NCI-H2081 treated with DMSO at 0.1 percent for 48 hours (cell line): ENCODE measurements at regions not wholly inside any gene's neighbourhood (a gene's known extent, or its start where the extent isn't known, plus 50 kb on each side); places are given as distances from the start of the nearest gene placed in this dataset.
A peak's percentile ranks its signal among the peaks of the same experiment; 100 is the strongest.

Experiments used
- DNase-seq: peaks from one replicate; lab custom pipeline; 2025; lab: John Stamatoyannopoulos, UW

- no peak for DNase-seq
These were observed 115.4 kb downstream of the SALL1 start for GRCh38 chr16:51035711-51036110.

GRCh38 chr16:51035110-51035498, 116.0 kb downstream of the SALL1 start:
- no peak for DNase-seq

GRCh38 chr16:51034481-51035109, 116.5 kb downstream of the SALL1 start:
- DNase-seq, result peak; percentile 43

GRCh38 chr16:51031598-51031997, 119.5 kb downstream of the SALL1 start:
- no peak for DNase-seq

- DNase-seq, result no peak
These were observed 120.6 kb downstream of the SALL1 start for GRCh38 chr16:51030516-51030915.

- DNase-seq, result no peak
These were observed 125.3 kb downstream of the SALL1 start for GRCh38 chr16:51025588-51026290.

GRCh38 chr16:51024703-51025102, 126.4 kb downstream of the SALL1 start:
- no peak for DNase-seq

GRCh38 chr16:51022955-51023354, 128.1 kb downstream of the SALL1 start:
- DNase-seq, result no peak

- DNase-seq, result no peak
These were observed 131.5 kb downstream of the SALL1 start for GRCh38 chr16:51019617-51020016.

- no peak for DNase-seq
These were observed 133.1 kb downstream of the SALL1 start for GRCh38 chr16:51017969-51018368.

- DNase-seq, result no peak
These were observed 138.7 kb downstream of the SALL1 start for GRCh38 chr16:51012396-51012795.

GRCh38 chr16:51010817-51011216, 140.3 kb downstream of the SALL1 start:
- DNase-seq, result no peak

- DNase-seq, result no peak
These were observed 141.3 kb downstream of the SALL1 start for GRCh38 chr16:51009813-51010212.

- no peak for DNase-seq
These were observed 141.7 kb downstream of the SALL1 start for GRCh38 chr16:51009359-51009758.

GRCh38 chr16:51008607-51009006, 142.5 kb downstream of the SALL1 start:
- no peak for DNase-seq

GRCh38 chr16:51008037-51008436, 143.0 kb downstream of the SALL1 start:
- DNase-seq, result no peak

GRCh38 chr16:51003850-51004566, 147.1 kb downstream of the SALL1 start:
- no peak for DNase-seq

- no peak for DNase-seq
These were observed 148.1 kb downstream of the SALL1 start for GRCh38 chr16:51002881-51003490.

GRCh38 chr16:50999181-50999580, 151.9 kb downstream of the SALL1 start:
- DNase-seq, result no peak

GRCh38 chr16:50998411-50998810, 152.7 kb downstream of the SALL1 start:
- DNase-seq, result no peak

GRCh38 chr16:50997679-50998078, 153.4 kb downstream of the SALL1 start:
- DNase-seq, result no peak

GRCh38 chr16:50996830-50997186, 154.3 kb downstream of the SALL1 start:
- no peak for DNase-seq
